ENCODE measurements at regions not wholly inside any gene's neighbourhood (a gene's known extent, or its start where the extent isn't known, plus 50 kb on each side); places are given as distances from the start of the nearest gene placed in this dataset.
A peak's percentile ranks its signal among the peaks of the same experiment; 100 is the strongest.
"Not testable (repeated sequence)": the region's sequence is repeated elsewhere in the genome, so short reads cannot be mapped to it uniquely, and the experiment has no call there.

GRCh38 chr6:146985966-146986365 lies 218.3 kb upstream of the STXBP5 start:
- DNase-seq: no peak

GRCh38 chr6:146987938-146988337 lies 216.3 kb upstream of the STXBP5 start:
- DNase-seq: not testable (repeated sequence)

- no peak for DNase-seq
These were observed 214.4 kb upstream of the STXBP5 start for GRCh38 chr6:146989860-146990259.

- DNase-seq: peak; percentile 81
These were observed 213.9 kb upstream of the STXBP5 start for GRCh38 chr6:146990284-146990683.

- DNase-seq: peak; percentile 81
These were observed 213.1 kb upstream of the STXBP5 start for GRCh38 chr6:146990821-146991798.

GRCh38 chr6:146997062-146997461 lies 207.2 kb upstream of the STXBP5 start:
- DNase-seq: peak; percentile 78

- DNase-seq: no peak
These were observed 204.5 kb upstream of the STXBP5 start for GRCh38 chr6:146999766-147000165.

- DNase-seq: peak; percentile 89
These were observed 203.4 kb upstream of the STXBP5 start for GRCh38 chr6:147000545-147001488.

GRCh38 chr6:147001621-147002020 lies 202.6 kb upstream of the STXBP5 start:
- peak; percentile 26 for DNase-seq

GRCh38 chr6:147003186-147003585 lies 201.0 kb upstream of the STXBP5 start:
- DNase-seq: no peak

GRCh38 chr6:147005499-147005898 lies 198.7 kb upstream of the STXBP5 start:
- no peak for DNase-seq

- DNase-seq: no peak
These were observed 196.8 kb upstream of the STXBP5 start for GRCh38 chr6:147007441-147007840.

- DNase-seq: no peak
These were observed 194.9 kb upstream of the STXBP5 start for GRCh38 chr6:147009358-147009757.

GRCh38 chr6:147015674-147016073 lies 188.5 kb upstream of the STXBP5 start:
- no peak for DNase-seq

GRCh38 chr6:147016440-147016839 lies 187.8 kb upstream of the STXBP5 start:
- DNase-seq: no peak

- DNase-seq: no peak
These were observed 187.1 kb upstream of the STXBP5 start for GRCh38 chr6:147017153-147017552.

GRCh38 chr6:147019001-147019400 lies 185.2 kb upstream of the STXBP5 start:
- DNase-seq: no peak

GRCh38 chr6:147022041-147022440 lies 182.2 kb upstream of the STXBP5 start:
- DNase-seq: peak; percentile 77

GRCh38 chr6:147023148-147023547 lies 181.1 kb upstream of the STXBP5 start:
- no peak for DNase-seq

- DNase-seq: no peak
These were observed 180.6 kb upstream of the STXBP5 start for GRCh38 chr6:147023581-147023980.

- DNase-seq: no peak
These were observed 174.3 kb upstream of the STXBP5 start for GRCh38 chr6:147029923-147030322.

GRCh38 chr6:147033267-147033666 lies 170.9 kb upstream of the STXBP5 start:
- no peak for DNase-seq

GRCh38 chr6:147035886-147036285 lies 168.3 kb upstream of the STXBP5 start:
- DNase-seq: peak; percentile 67
